T-helper 17 cell (primary cell): ENCODE measurements at regions not wholly inside any gene's neighbourhood (a gene's known extent, or its start where the extent isn't known, plus 50 kb on each side); places are given as distances from the start of the nearest gene placed in this dataset.

Experiments used
- ATAC-seq: fragments of 150-1000 bp; cut with Tn5 transposase; 2 replicates; pipeline ENCODE4 v1.10.0; 2021; ENCODE audit warnings: mild to moderate bottlenecking, moderate library complexity
- DNase-seq, 3 donors: peaks; one replicate each; pipeline versions ENCODE4 v3.0.0 to v3.0.0-alpha.2; 2020 to 2021
- H3K9me3 ChIP-seq: one replicate; pipeline ENCODE4 v1.7.0; 2013; ENCODE audit warnings: low read length, mild to moderate bottlenecking; ENCODE audit not compliant: control insufficient read depth, poor library complexity, severe bottlenecking
- H3K27ac Mint-ChIP-seq: one replicate; pipeline ENCODE4 v1.8.0; 2022; ENCODE audit warnings: mild to moderate bottlenecking, moderate library complexity, mixed read lengths
- H3K27me3 Mint-ChIP-seq: one replicate; pipeline ENCODE4 v1.8.0; 2022; ENCODE audit warnings: mixed read lengths
- H3K36me3 Mint-ChIP-seq: one replicate; pipeline ENCODE4 v1.8.0; 2022; ENCODE audit warnings: low read depth, mixed read lengths
- H3K4me1 Mint-ChIP-seq: one replicate; pipeline ENCODE4 v1.8.0; 2022; ENCODE audit warnings: mild to moderate bottlenecking, mixed read lengths
- H3K4me3 Mint-ChIP-seq: one replicate; pipeline ENCODE4 v1.8.0; 2022; ENCODE audit warnings: mild to moderate bottlenecking, moderate library complexity, mixed read lengths

DNA sequence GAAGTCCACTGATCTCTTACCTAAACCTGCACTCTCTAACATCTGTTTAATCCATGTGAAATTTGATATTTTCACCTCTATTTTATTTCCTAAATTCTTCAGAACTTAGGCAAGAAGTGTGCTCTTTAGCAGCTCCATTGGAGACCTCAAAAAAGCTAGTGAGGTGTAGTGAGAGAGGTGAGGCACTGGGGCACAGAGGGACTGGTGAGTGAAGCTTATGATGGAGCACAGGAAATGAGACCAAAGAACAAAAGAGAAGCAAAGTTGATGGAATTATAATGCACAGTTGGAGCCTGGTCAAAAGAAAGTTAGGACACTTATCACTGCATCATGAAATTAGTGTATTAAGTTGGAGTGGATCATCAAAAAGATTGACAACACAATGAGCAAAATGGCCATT lies 1050.7 kb upstream of the NRXN1 start:
- H3K4me3 Mint-ChIP-seq: no peak overlapping the region
- H3K27ac Mint-ChIP-seq: no peak overlapping the region
- no peaks in the 10 kb centered on the region for H3K36me3 Mint-ChIP-seq
- ATAC-seq (no peak), DNase-seq (no peak)
- no peaks in the 10 kb centered on the region for H3K27me3 Mint-ChIP-seq
- H3K9me3 ChIP-seq: no peaks in the 10 kb centered on the region
- no peaks in the 10 kb centered on the region for H3K4me1 Mint-ChIP-seq

DNA sequence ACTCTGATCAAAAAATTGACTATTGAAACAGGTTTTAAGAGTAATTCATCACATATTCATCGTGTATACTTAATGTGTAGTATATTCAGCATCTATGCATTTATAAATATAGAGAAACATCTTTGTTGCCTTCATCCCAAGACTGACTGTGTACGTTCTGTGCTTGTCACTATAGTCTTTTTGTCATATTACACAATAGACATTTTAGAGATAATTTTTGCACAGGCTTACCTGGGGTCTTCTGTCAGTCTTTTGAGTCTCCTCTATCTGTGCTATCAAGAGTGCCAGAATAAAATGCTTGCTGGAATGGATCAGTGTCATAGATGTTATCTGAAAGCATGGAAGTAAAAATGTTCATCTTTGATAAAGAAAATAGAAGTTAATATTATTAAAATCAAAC lies 1047.7 kb upstream of the NRXN1 start:
- no peak for DNase-seq
- H3K4me3 Mint-ChIP-seq: no peak overlapping the region

DNA sequence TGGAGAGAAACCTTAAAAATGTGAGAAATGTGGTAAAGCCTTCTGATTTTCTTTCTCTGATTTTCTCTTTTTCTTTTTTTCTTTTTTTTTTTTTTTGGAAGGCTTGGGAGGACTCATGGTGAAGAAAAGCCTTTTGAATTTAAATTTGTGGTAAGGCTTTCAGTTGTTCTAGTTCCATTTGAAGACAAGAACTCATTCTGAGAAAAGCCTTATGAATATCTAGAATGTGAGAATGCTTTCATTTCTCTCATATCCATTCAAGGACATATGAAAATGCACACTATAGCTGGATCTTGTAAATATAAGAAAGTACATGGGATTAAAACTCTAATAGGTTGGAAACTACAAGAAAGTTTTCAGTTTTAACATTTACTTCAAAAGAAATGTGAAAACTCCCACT lies 1045.2 kb upstream of the NRXN1 start:
- DNase-seq: no peak
- no peak overlapping the region for H3K27ac Mint-ChIP-seq

More for the DNA sequence above, 1047.7 kb upstream of the NRXN1 start:
- H3K9me3 ChIP-seq: no peaks in the 10 kb centered on the region
- no peak for ATAC-seq
- no peaks in the 10 kb centered on the region for H3K36me3 Mint-ChIP-seq
- no peaks in the 10 kb centered on the region for H3K27me3 Mint-ChIP-seq
- no peaks in the 10 kb centered on the region for H3K4me1 Mint-ChIP-seq
- H3K27ac Mint-ChIP-seq: no peak overlapping the region

DNA sequence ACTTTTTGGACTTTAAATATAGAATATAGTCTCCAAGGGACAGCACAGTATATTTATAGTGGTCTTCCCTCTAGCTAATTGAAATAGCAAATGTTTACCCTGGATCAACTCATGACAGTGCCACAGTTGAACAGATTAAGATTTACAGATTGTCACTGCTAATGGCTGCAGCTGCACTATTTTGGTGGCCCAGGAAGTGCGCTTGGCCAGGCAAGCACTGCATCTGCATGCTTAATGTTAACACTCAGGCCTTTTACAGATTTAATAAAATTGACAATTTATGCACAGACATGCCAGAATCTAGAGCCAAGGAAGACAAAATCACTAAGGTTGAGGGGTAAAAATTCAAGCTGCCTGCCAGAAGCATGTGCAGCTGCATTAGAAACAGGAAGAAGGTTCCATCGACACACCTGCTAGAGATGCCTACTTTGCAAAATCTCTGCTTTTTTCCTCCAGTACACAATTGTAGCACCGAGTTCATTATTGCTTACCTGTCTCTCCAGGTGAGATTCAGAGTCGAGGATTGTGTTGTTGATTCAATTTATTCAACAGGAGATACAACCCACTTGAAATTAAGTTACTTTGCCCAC lies 1042.3 kb upstream of the NRXN1 start:
- no peaks in the 10 kb centered on the region for H3K4me1 Mint-ChIP-seq
- no peaks in the 10 kb centered on the region for H3K9me3 ChIP-seq
- DNase-seq (no peak), ATAC-seq (no peak)
- H3K36me3 Mint-ChIP-seq: no peaks in the 10 kb centered on the region
- no peak overlapping the region for H3K27ac Mint-ChIP-seq
- no peaks in the 10 kb centered on the region for H3K27me3 Mint-ChIP-seq
- no peak overlapping the region for H3K4me3 Mint-ChIP-seq

More for the DNA sequence above, 1045.2 kb upstream of the NRXN1 start:
- H3K9me3 ChIP-seq: no peaks in the 10 kb centered on the region
- ATAC-seq: no peak
- H3K27me3 Mint-ChIP-seq: no peaks in the 10 kb centered on the region
- H3K36me3 Mint-ChIP-seq: no peaks in the 10 kb centered on the region
- no peaks in the 10 kb centered on the region for H3K4me1 Mint-ChIP-seq
- H3K4me3 Mint-ChIP-seq: no peak overlapping the region

DNA sequence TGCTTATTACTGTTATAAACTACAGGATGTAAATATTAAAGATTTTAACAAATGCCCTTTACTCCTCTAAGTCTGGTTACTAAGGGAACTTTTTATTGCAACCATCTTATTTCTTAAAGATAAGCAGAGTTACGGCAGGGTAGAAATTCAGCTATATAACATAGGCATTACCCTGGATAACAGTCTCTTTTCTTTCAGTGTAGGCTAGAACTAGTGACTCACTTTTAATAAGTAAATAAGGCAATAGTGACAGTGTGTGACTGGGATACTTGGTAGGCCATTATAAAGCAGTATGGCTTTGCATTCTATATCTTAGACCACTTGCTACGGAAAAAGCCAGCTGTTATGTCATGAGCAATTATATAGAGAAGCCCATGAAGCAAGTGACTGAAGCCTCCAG lies 1041.0 kb upstream of the NRXN1 start:
- ATAC-seq: no peak
- no peaks in the 10 kb centered on the region for H3K9me3 ChIP-seq
- DNase-seq: no peak
- H3K27me3 Mint-ChIP-seq: no peaks in the 10 kb centered on the region
- no peak overlapping the region for H3K4me3 Mint-ChIP-seq
- H3K36me3 Mint-ChIP-seq: no peaks in the 10 kb centered on the region
- H3K27ac Mint-ChIP-seq: no peak overlapping the region
- H3K4me1 Mint-ChIP-seq: no peaks in the 10 kb centered on the region

DNA sequence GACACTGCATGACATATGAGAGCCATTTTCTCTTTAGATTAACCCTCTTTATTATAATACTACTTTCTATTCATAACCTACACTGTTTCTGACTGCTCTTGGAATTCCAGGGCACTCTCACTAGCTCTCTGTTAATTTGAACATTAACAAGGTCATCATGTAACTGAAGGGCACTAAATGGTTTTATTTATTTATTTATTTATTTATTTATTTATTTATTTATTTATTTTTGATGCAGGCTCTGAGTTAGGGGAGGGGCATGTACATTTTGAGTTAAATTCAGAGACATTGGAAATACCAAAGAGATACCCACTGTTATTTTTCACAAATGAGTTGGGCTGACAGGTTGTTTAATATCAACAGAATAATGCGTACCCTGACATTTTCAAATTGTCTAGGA lies 1038.7 kb upstream of the NRXN1 start:
- ATAC-seq: no peak
- Mint-ChIP-seq H3K4me3 (no peak overlapping the region), H3K4me1 (no peaks in the 10 kb centered on the region), H3K36me3 (no peaks in the 10 kb centered on the region), H3K27ac (no peak overlapping the region), H3K27me3 (no peaks in the 10 kb centered on the region)
- DNase-seq: no peak
- no peaks in the 10 kb centered on the region for H3K9me3 ChIP-seq

DNA sequence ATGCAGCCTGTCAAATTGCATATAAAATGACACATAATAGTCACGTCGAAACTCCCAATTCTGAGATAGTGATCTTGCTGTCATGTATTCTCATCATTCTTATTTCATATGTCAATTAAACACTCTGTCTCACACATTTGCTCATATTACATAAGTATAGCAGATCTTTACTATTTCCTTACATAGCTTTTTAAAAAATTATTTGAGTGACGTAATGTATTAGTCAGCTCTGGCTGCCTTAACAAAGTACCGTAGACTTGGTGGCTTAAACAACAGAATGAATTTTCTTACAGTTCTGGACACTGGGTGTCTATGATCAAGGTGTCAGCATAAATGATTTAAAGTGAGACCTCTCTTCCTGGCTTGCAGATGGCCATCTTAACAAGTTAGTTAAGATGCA lies 1032.3 kb upstream of the NRXN1 start:
- Mint-ChIP-seq H3K27me3 (no peaks in the 10 kb centered on the region), H3K4me1 (no peaks in the 10 kb centered on the region), H3K36me3 (no peaks in the 10 kb centered on the region), H3K4me3 (no peak overlapping the region), H3K27ac (no peak overlapping the region)
- ATAC-seq (no peak), DNase-seq (no peak)
- peaks cover 2% of the 10 kb centered on the region for H3K9me3 ChIP-seq

DNA sequence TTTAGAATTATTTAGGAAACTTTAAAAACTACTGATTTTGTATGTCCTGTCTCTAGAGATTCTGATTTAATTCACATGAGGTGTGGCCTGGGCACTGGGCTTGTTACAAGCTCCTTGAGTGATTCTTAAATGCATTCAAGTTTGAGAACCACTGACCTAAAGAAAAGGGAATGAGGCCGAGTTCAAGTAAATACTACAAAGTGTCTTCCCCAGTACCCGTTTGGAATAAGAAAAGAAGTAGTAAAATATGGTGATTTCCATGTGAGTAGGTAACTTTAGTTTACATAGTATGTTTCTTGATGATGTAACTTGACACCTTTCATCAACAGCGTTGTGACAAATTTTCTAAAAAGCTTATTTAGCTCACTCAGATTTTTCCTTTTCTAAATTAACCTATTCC lies 1022.9 kb upstream of the NRXN1 start:
- Mint-ChIP-seq H3K36me3 (no peaks in the 10 kb centered on the region), H3K4me1 (no peaks in the 10 kb centered on the region), H3K27me3 (no peaks in the 10 kb centered on the region), H3K27ac (no peak overlapping the region), H3K4me3 (no peak overlapping the region)
- no peaks in the 10 kb centered on the region for H3K9me3 ChIP-seq
- ATAC-seq (no peak), DNase-seq (no peak)

DNA sequence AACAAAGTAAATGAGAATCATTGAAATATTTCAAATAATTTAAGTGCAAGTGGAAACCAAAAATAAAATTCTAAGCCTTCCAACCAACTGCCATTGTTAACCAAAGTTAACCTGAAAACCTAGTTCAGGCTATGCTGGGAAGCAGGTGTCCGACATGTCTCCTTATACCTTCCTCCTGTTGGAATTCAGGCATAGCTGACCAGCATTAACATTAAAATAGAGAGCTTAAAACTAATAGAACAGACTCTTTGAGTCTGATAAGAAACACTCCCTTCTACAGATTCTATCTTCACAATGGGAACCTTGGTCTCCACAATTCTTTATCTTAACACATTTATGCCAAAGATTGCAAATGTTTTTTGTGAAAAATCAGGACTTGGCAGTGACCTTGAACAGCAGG lies 1004.9 kb upstream of the NRXN1 start:
- no peak overlapping the region for H3K4me3 Mint-ChIP-seq
- no peaks in the 10 kb centered on the region for H3K27me3 Mint-ChIP-seq
- no peaks in the 10 kb centered on the region for H3K4me1 Mint-ChIP-seq
- no peaks in the 10 kb centered on the region for H3K36me3 Mint-ChIP-seq
- no peak overlapping the region for H3K27ac Mint-ChIP-seq
- ATAC-seq (no peak), DNase-seq (no peak)
- no peaks in the 10 kb centered on the region for H3K9me3 ChIP-seq

DNA sequence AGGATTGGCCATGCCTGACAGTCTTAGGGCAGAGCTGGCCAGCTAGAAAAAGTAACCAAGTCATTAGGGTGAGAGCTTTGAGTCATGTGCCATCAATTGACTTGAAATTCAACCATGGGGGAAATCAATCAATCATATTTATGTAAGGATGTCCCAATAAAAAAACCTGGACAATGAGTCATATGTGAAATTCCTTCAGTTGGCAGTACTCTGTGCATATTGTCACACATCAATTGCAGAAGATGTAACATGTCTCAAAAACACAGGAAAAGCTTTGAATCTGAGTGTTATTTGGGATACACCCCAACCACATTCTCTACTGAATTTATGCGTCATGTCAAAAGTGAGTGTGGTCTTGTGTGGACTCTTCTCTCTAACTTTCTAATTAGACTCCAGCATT lies 1004.1 kb upstream of the NRXN1 start:
- DNase-seq (no peak), ATAC-seq (no peak)
- Mint-ChIP-seq H3K4me1 (no peaks in the 10 kb centered on the region), H3K36me3 (no peaks in the 10 kb centered on the region), H3K4me3 (no peak overlapping the region), H3K27me3 (no peaks in the 10 kb centered on the region), H3K27ac (no peak overlapping the region)
- H3K9me3 ChIP-seq: no peaks in the 10 kb centered on the region

DNA sequence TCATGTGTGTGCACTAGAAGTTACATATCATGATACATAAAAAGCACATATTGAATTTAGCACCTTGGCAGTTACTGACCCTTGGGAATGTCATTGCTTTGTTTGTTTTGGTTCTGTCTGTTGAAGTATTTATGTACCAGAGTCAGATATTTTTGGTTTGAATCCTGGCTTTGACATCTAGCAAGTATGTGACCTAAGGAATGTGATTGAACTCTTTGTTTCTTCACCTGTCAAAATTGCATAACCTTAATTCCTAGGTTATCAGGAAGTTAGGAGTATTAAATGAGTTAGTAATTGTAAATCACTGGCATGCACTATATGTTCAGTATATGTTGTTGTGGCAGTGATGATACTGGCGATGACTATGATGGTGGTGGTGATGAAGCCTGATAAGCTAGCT lies 1003.5 kb upstream of the NRXN1 start:
- Mint-ChIP-seq H3K36me3 (no peaks in the 10 kb centered on the region), H3K27ac (no peak overlapping the region), H3K4me3 (no peak overlapping the region), H3K4me1 (no peaks in the 10 kb centered on the region), H3K27me3 (no peaks in the 10 kb centered on the region)
- H3K9me3 ChIP-seq: no peaks in the 10 kb centered on the region
- ATAC-seq: no peak
- DNase-seq: no peak

DNA sequence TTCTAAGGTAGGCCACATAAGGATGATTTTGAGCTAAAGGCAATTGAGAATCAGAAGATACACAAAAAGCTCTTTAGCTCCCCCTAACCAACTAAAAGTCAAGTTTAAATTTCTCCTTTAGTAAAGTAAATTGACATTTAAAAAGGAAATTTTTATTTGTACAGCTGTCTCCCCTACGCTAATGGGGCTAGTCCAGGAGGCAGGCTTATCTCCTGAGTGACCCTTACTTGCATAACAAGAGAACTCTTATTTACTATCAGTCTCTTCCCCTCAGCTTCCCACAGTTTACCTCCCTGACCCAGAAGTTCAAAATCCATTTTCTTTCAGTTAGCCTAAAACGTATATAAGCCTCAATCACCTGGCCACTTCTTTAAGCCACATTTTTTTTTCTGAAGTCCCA lies 1002.8 kb upstream of the NRXN1 start:
- DNase-seq: no peak
- no peaks in the 10 kb centered on the region for H3K9me3 ChIP-seq
- Mint-ChIP-seq H3K27me3 (no peaks in the 10 kb centered on the region), H3K4me3 (no peak overlapping the region), H3K27ac (no peak overlapping the region), H3K36me3 (no peaks in the 10 kb centered on the region), H3K4me1 (no peaks in the 10 kb centered on the region)
- no peak for ATAC-seq

DNA sequence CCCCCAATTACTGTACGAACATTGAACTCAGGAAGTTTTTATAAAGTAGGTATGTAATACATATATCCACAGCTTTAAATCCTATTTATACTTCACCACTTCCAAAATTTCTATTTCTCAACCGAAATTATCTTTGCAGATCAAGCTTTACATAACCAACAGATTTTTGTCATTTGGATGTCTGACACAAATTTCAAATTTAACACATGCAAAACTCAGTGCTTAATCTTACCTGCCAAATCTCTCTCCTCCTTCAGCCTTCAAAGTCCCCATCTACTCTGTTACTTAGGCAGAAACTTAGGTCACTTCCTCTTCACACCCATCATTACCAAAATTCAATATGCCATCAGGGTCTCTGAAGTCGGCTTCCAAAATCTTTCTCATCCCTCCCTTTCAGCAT lies 990.1 kb upstream of the NRXN1 start:
- ATAC-seq (no peak), DNase-seq (no peak)
- Mint-ChIP-seq H3K27me3 (no peaks in the 10 kb centered on the region), H3K36me3 (no peaks in the 10 kb centered on the region), H3K4me1 (no peaks in the 10 kb centered on the region), H3K27ac (no peak overlapping the region), H3K4me3 (no peak overlapping the region)
- H3K9me3 ChIP-seq: no peaks in the 10 kb centered on the region

DNA sequence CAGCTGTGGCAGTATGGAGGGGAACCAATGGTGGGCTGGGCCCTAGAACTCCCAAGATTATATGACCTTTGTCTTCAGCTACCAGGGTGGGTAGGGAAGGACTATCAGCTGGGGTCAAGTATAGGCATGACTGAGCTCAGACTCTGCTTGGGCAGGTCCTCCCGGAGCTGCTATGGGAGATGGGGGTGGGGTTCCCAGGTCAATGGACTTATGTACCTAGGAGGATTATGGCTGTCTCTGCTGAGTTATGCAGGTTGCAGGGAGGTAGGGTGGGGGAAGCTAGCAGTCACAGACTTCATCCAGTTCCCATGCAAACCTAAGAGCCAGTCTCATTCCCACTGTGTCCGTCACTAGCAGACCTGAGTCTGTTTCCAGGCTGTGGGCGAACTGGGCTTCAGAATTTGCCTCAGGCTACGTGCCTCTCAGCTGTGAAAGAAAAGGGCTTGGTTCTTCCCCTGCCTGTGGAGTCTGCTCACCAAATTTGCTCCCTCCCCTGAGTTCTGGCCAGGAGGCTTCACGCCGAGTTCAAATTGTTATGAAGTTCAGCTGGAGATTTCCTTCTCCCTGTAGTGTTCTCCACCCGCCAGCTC lies 985.8 kb upstream of the NRXN1 start:
- no peaks in the 10 kb centered on the region for H3K27me3 Mint-ChIP-seq
- no peak overlapping the region for H3K4me3 Mint-ChIP-seq
- no peaks in the 10 kb centered on the region for H3K4me1 Mint-ChIP-seq
- H3K27ac Mint-ChIP-seq: no peak overlapping the region
- no peaks in the 10 kb centered on the region for H3K9me3 ChIP-seq
- ATAC-seq (no peak), DNase-seq (no peak)
- no peaks in the 10 kb centered on the region for H3K36me3 Mint-ChIP-seq
